Upper lobe of right lung (tissue), 1 donor: ENCODE measurements at regions not wholly inside any gene's neighbourhood (a gene's known extent, or its start where the extent isn't known, plus 50 kb on each side); places are given as distances from the start of the nearest gene placed in this dataset.

Source experiments
- ATAC-seq: fragments of 200-7000 bp; cut with Tn5 transposase; one replicate; pipeline ENCODE4 v1.9.1; 2020; ENCODE audit warnings: mild to moderate bottlenecking, moderate library complexity
- DNase-seq: peaks from one replicate; pipeline ENCODE4 v3.0.0-alpha.2; 2020
- H3K27ac ChIP-seq: fragments of 200-600 bp; one replicate; pipeline ENCODE4 v1.8.0; 2022
- H3K27me3 ChIP-seq: fragments of 200-600 bp; one replicate; pipeline ENCODE4 v1.8.0; 2022; ENCODE audit warnings: mild to moderate bottlenecking
- H3K36me3 ChIP-seq: fragments of 200-600 bp; one replicate; pipeline ENCODE4 v1.8.0; 2022
- H3K4me1 ChIP-seq: fragments of 200-600 bp; one replicate; pipeline ENCODE4 v1.8.0; 2022
- H3K4me3 ChIP-seq: fragments of 200-600 bp; one replicate; pipeline ENCODE4 v1.8.0; 2022; ENCODE audit warnings: mild to moderate bottlenecking
- H3K9me3 ChIP-seq: fragments of 200-600 bp; one replicate; pipeline ENCODE4 v1.8.0; 2022
- intact Hi-C: fragments of 100-400 bp; cut with DNase I; formaldehyde crosslinking; loops from one replicate; pipeline ENCODE4 v1.11.0; 2022
- TF ChIP-seq, protein P1 (sequence below): fragments of 200-600 bp; IDR thresholded peaks from one replicate; pipeline ENCODE4 v1.8.0; 2022; ENCODE audit warnings: antibody characterized with exemption
- donor health status: DM: no; HTN: yes; CAD: no; lungs with severe emphysema.

- Histone ChIP-seq H3K4me1 (peaks cover 13% of the 10 kb centered on the region), H3K36me3 (no peaks in the 10 kb centered on the region), H3K9me3 (no peaks in the 10 kb centered on the region), H3K27ac (no peak overlapping the region), H3K4me3 (no peak overlapping the region), H3K27me3 (no peaks in the 10 kb centered on the region)
- ATAC-seq (no peak), DNase-seq (no peak)
- TF ChIP-seq, protein P1, sequence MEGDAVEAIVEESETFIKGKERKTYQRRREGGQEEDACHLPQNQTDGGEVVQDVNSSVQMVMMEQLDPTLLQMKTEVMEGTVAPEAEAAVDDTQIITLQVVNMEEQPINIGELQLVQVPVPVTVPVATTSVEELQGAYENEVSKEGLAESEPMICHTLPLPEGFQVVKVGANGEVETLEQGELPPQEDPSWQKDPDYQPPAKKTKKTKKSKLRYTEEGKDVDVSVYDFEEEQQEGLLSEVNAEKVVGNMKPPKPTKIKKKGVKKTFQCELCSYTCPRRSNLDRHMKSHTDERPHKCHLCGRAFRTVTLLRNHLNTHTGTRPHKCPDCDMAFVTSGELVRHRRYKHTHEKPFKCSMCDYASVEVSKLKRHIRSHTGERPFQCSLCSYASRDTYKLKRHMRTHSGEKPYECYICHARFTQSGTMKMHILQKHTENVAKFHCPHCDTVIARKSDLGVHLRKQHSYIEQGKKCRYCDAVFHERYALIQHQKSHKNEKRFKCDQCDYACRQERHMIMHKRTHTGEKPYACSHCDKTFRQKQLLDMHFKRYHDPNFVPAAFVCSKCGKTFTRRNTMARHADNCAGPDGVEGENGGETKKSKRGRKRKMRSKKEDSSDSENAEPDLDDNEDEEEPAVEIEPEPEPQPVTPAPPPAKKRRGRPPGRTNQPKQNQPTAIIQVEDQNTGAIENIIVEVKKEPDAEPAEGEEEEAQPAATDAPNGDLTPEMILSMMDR: no peak
- intact Hi-C loops: no loop called here
Measured at GRCh38 chr1:234546890-234547788, 62.8 kb downstream of the IRF2BP2 start.

DNA sequence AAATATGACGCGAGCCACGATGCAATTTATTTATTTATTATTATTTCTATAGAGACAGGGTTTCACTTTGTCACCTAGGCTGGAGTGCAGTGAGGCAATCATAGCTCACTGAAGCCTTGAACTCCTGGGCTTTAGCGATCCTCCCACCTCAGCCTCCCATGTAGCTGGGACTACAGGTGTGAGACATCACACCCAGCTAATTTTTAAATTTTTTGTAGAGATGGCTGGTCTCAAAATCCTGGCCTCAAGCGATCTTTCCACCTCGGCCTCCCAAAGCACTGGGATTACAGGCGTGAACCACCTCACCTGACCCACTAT lies 63.6 kb downstream of the IRF2BP2 start:
- intact Hi-C loops: no loop called here
- ATAC-seq (no peak), DNase-seq (no peak)
- Histone ChIP-seq H3K27me3 (no peaks in the 10 kb centered on the region), H3K36me3 (no peaks in the 10 kb centered on the region), H3K4me3 (no peak overlapping the region), H3K9me3 (no peaks in the 10 kb centered on the region), H3K27ac (no peak overlapping the region), H3K4me1 (peaks cover 13% of the 10 kb centered on the region)
- TF ChIP-seq, protein P1: no peak

GRCh38 chr1:234545517-234546386 lies 64.2 kb downstream of the IRF2BP2 start:
- Histone ChIP-seq H3K4me3 (no peak overlapping the region), H3K36me3 (no peaks in the 10 kb centered on the region), H3K27ac (no peak overlapping the region), H3K27me3 (no peaks in the 10 kb centered on the region), H3K9me3 (no peaks in the 10 kb centered on the region), H3K4me1 (peaks cover 13% of the 10 kb centered on the region)
- TF ChIP-seq, protein P1: no peak
- DNase-seq: no peak
- intact Hi-C loops: no loop called here
- ATAC-seq: no peak

- ATAC-seq: peak; percentile 61
- no peaks in the 10 kb centered on the region for H3K9me3 ChIP-seq
- intact Hi-C loops: no loop called here
- peaks cover 13% of the 10 kb centered on the region for H3K4me1 ChIP-seq
- H3K27ac ChIP-seq: peak overlapping the region; percentile 55
- TF ChIP-seq, protein P1: no peak
- no peaks in the 10 kb centered on the region for H3K27me3 ChIP-seq
- H3K36me3 ChIP-seq: no peaks in the 10 kb centered on the region
- H3K4me3 ChIP-seq: no peak overlapping the region
- DNase-seq: no peak
Measured at GRCh38 chr1:234544087-234544579, 65.2 kb upstream of the TARBP1 start.

GRCh38 chr1:234543442-234544086 lies 64.6 kb upstream of the TARBP1 start:
- H3K9me3 ChIP-seq: no peaks in the 10 kb centered on the region
- no peak overlapping the region for H3K4me3 ChIP-seq
- no peak for DNase-seq
- no peaks in the 10 kb centered on the region for H3K27me3 ChIP-seq
- peaks cover 13% of the 10 kb centered on the region for H3K4me1 ChIP-seq
- no peak for ATAC-seq
- peak overlapping the region; percentile 55 for H3K27ac ChIP-seq
- intact Hi-C loops: no loop called here
- no peaks in the 10 kb centered on the region for H3K36me3 ChIP-seq
- TF ChIP-seq, protein P1: no peak
